C4-2B (cell line): ENCODE measurements at regions not wholly inside any gene's neighbourhood (a gene's known extent, or its start where the extent isn't known, plus 50 kb on each side); places are given as distances from the start of the nearest gene placed in this dataset.

Source experiments
- CTCF ChIP-seq: fragments of 450-650 bp; conservative IDR thresholded peaks from 2 replicates; pipeline ENCODE4 v1.5.1; 2017; ENCODE audit warnings: mild to moderate bottlenecking
- ZFX ChIP-seq: fragments of 450-650 bp; IDR thresholded peaks from 2 replicates; pipeline ENCODE4 v1.6.1; 2017

- TF ChIP-seq CTCF (no peak), ZFX (no peak)
Measured at GRCh38 chr9:116027951-116028350, 125.6 kb upstream of the PAPPA start.
